Central memory CD8-positive, alpha-beta T cell (primary cell): ENCODE measurements at regions not wholly inside any gene's neighbourhood (a gene's known extent, or its start where the extent isn't known, plus 50 kb on each side); places are given as distances from the start of the nearest gene placed in this dataset.

ENCODE experiments used
- ATAC-seq: fragments of 150-1000 bp; cut with Tn5 transposase; replicated peaks from 2 replicates; pipeline ENCODE4 v1.10.0; 2022; ENCODE audit warnings: mild to moderate bottlenecking, moderate FRiP score, moderate number of reproducible peaks; ENCODE audit not compliant: poor library complexity, severe bottlenecking; ENCODE audit errors: extremely low read depth
- DNase-seq, 2 donors: peaks; one replicate each; pipeline ENCODE4 v3.0.0; 2021; ENCODE audit warnings: low spot score in 2 of 2
- H3K27ac Mint-ChIP-seq: one replicate; pipeline ENCODE4 v1.8.0; 2022; ENCODE audit warnings: low read depth, mild to moderate bottlenecking, moderate library complexity, mixed read lengths
- H3K27me3 Mint-ChIP-seq: one replicate; pipeline ENCODE4 v1.8.0; 2022; ENCODE audit warnings: mixed read lengths
- H3K36me3 Mint-ChIP-seq: one replicate; pipeline ENCODE4 v1.8.0; 2022; ENCODE audit warnings: mild to moderate bottlenecking, moderate library complexity, mixed read lengths; ENCODE audit not compliant: insufficient read depth
- H3K4me1 Mint-ChIP-seq: one replicate; pipeline ENCODE4 v1.8.0; 2022; ENCODE audit warnings: mixed read lengths
- H3K4me3 Mint-ChIP-seq: one replicate; pipeline ENCODE4 v1.8.0; 2022; ENCODE audit warnings: mild to moderate bottlenecking, moderate library complexity, mixed read lengths
- H3K9me3 Mint-ChIP-seq: one replicate; pipeline ENCODE4 v1.8.0; 2022; ENCODE audit warnings: mixed read lengths

DNA sequence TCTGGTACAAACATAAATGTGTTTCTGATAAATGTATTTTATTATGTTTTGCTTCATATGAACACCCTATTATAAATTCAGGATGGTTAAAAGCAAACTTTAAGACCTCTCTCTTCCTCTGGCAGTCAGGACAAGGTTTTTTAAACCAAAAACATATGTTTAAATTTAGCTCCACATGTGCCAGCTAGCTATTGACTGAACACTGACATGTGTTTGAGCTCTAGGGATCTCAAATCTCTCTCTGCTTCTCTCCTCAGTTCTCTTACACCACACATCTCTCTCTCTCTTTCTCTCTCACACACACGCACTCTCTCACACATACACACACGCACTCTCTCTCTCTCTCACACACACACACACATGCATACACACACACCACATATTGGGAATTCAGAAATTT is 150.1 kb upstream of the RFX3 start:
- ATAC-seq = no peak
- Mint-ChIP-seq H3K27me3 (no peaks in the 10 kb centered on the region), H3K4me3 (no peak overlapping the region), H3K9me3 (no peaks in the 10 kb centered on the region), H3K4me1 (no peaks in the 10 kb centered on the region), H3K27ac (no peak overlapping the region), H3K36me3 (peaks cover 2% of the 10 kb centered on the region)
- no peak for DNase-seq

DNA sequence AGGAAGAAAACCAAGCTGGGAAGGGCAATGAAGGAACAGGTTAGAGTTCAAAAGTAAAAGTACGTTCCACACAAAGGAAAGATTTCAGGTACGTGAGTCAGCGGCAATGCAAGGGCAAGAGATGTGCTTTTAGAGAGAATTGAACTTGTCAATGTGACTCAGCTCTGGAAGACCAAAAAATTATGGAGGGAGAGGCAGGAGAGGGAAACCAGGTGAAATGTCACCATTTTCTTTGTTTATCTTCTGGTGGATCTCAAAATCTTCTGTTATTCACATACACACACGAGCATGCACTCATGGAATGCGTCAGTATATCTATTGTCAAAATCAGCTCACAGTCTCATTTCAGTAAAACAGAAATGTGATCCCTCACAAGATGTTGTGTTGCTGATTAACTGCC is 148.8 kb upstream of the RFX3 start:
- ATAC-seq = no peak
- Mint-ChIP-seq H3K9me3 (no peaks in the 10 kb centered on the region), H3K27ac (no peak overlapping the region), H3K4me1 (no peaks in the 10 kb centered on the region), H3K4me3 (no peak overlapping the region), H3K36me3 (peaks cover 2% of the 10 kb centered on the region), H3K27me3 (no peaks in the 10 kb centered on the region)
- no peak for DNase-seq

DNA sequence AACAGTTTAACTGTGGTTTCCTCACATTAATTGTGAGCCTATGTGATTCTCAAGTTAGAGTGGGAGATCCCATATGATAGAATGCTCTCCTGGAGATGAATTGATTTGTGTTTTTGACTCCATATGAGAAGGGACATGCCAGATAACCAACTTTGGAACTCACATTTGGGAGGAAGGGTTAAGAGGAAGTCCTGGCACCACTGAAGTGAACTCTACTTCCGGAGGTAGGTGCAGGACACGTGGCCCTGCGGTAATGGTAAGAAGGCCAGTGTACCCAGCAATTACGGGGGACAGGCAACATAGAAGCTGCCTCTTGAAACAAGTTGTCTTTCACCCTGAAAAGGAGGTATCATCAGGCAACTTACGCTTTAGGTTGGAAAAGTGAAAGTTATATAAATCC is 146.6 kb upstream of the RFX3 start:
- no peak overlapping the region for H3K4me3 Mint-ChIP-seq
- no peaks in the 10 kb centered on the region for H3K27me3 Mint-ChIP-seq
- no peak overlapping the region for H3K27ac Mint-ChIP-seq
- ATAC-seq (no peak), DNase-seq (no peak)
- H3K9me3 Mint-ChIP-seq = no peaks in the 10 kb centered on the region
- no peaks in the 10 kb centered on the region for H3K4me1 Mint-ChIP-seq
- peaks cover 2% of the 10 kb centered on the region for H3K36me3 Mint-ChIP-seq

DNA sequence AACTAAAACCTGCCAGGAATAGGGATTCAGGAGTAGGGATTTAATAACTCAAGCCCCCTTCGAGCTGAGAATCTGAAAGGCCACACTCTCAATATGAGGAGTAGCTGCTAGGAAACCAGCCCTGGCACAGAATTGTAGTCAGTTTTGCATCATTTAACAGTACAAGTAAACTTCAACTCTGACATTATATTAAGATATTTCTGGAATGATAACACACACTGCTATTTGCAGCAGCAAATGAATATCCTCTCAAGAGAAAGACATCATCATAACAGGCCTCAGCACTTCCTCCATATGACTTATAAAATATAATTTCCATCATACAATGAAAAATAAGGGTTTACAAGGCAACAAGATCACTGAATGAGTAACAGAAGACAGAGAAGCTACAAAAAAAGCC is 138.2 kb upstream of the RFX3 start:
- Mint-ChIP-seq H3K36me3 (peaks cover 2% of the 10 kb centered on the region), H3K4me3 (no peak overlapping the region), H3K9me3 (no peaks in the 10 kb centered on the region), H3K27ac (no peak overlapping the region), H3K4me1 (no peaks in the 10 kb centered on the region), H3K27me3 (no peaks in the 10 kb centered on the region)
- ATAC-seq (no peak), DNase-seq (no peak)

DNA sequence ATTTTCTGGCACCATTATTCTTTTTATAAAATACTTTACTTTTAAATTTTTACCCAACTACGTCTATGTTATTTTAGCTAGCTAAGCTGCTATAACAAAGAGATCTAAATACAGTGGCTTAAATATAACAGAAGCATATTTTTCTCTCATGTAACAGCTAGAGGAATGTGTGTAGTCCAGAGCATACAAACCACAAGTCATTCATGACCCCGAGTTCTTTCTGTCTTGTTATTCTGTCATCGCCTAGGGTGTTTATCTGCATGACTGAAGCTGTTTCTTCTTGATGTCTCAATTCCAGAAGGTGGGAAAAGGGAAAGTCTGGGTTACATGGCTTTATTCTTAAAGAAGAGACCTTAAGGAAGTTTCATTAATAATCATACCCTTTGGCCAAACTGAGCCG is 136.9 kb upstream of the RFX3 start:
- Mint-ChIP-seq H3K9me3 (no peaks in the 10 kb centered on the region), H3K27me3 (no peaks in the 10 kb centered on the region), H3K27ac (no peak overlapping the region), H3K4me3 (no peak overlapping the region), H3K4me1 (no peaks in the 10 kb centered on the region), H3K36me3 (peaks cover 2% of the 10 kb centered on the region)
- ATAC-seq = no peak
- no peak for DNase-seq

DNA sequence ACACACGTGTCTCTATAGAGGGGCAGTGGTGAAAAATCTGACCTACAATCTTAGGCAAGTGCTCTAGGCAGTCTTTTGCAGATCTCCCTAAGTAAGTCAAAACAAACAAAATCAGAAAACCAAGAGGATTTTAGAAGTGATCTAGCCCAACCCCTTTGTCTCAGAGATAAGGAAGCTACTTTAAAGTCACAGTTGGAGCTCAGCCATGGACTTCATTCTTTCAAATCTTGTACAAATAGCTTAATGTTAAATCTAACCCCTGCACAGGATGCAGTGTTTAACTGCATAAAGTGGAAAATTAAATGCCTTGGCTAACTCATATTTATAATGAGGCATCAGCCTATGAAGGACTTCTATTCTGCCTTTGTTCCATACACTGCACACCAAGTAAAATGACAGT is 135.1 kb upstream of the RFX3 start:
- H3K27me3 Mint-ChIP-seq = no peaks in the 10 kb centered on the region
- peaks cover 2% of the 10 kb centered on the region for H3K36me3 Mint-ChIP-seq
- no peak overlapping the region for H3K27ac Mint-ChIP-seq
- H3K4me1 Mint-ChIP-seq = no peaks in the 10 kb centered on the region
- ATAC-seq (no peak), DNase-seq (no peak)
- no peak overlapping the region for H3K4me3 Mint-ChIP-seq
- no peaks in the 10 kb centered on the region for H3K9me3 Mint-ChIP-seq

DNA sequence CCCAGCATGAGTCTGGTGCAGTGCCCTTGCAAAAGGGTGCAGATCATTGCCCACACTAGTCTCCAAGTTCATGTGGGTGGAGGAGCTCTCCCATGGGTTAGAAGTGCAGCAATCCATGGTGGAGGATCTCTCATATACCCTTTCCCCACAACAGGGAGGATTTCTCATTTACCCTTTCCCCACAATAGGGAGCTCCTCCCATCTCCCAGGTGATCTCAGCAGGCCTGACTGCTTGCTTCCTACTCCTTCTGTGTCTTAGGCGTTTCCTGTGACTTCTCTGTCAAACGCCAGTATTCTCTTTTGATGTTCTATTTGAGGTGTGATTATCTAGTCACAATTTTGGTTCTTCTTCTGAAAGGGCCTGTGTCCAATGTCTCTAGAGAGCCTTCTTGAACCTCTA is 133.8 kb upstream of the RFX3 start:
- peaks cover 2% of the 10 kb centered on the region for H3K36me3 Mint-ChIP-seq
- H3K27ac Mint-ChIP-seq = no peak overlapping the region
- ATAC-seq (no peak), DNase-seq (no peak)
- no peaks in the 10 kb centered on the region for H3K4me1 Mint-ChIP-seq
- no peak overlapping the region for H3K4me3 Mint-ChIP-seq
- H3K9me3 Mint-ChIP-seq = no peaks in the 10 kb centered on the region
- H3K27me3 Mint-ChIP-seq = no peaks in the 10 kb centered on the region

DNA sequence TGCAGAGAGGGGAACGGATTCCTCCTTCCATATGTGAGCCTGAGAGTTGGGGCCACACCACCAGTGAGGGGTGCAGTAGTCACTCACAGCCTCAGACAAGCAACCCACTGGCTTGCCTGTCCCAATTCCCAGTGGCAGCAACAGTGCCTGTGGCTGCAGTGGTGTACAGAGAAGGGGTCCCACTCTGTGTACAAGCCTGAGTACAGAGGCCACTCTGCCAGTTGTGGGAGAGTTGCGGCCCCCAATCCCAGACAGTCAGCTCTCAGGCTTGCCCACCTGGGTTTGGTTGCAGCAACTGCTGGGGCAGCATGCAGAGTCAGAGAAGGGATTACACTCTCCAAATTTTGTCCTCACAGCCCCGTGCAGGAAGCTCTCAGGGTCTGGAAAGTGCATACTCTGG is 133.2 kb upstream of the RFX3 start:
- Mint-ChIP-seq H3K9me3 (no peaks in the 10 kb centered on the region), H3K27ac (no peak overlapping the region), H3K36me3 (peaks cover 2% of the 10 kb centered on the region), H3K27me3 (no peaks in the 10 kb centered on the region), H3K4me3 (no peak overlapping the region), H3K4me1 (no peaks in the 10 kb centered on the region)
- DNase-seq (no peak), ATAC-seq (no peak)

DNA sequence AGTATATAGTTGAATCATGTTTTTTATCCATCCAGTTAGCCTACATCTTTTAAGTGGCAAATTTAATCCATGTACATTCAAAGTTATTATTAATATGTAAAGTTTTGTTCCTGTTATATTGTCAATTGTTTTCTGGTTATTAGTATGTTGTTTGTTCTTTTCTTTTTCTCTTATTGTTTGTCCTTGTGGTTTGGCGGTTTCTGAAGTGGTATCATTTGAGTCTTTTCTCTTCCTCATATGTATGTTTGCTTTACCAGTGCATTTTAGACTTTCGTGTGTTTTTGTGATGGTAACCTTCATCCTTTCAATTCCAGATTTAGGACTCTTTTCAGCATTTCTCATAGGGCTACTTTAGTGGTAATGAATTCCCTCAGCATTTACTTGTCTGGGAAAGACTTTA is 130.4 kb upstream of the RFX3 start:
- H3K4me1 Mint-ChIP-seq = no peaks in the 10 kb centered on the region
- no peak for DNase-seq
- H3K27me3 Mint-ChIP-seq = no peaks in the 10 kb centered on the region
- no peak for ATAC-seq
- no peak overlapping the region for H3K27ac Mint-ChIP-seq
- H3K9me3 Mint-ChIP-seq = no peaks in the 10 kb centered on the region
- H3K36me3 Mint-ChIP-seq = peaks cover 2% of the 10 kb centered on the region
- no peak overlapping the region for H3K4me3 Mint-ChIP-seq

DNA sequence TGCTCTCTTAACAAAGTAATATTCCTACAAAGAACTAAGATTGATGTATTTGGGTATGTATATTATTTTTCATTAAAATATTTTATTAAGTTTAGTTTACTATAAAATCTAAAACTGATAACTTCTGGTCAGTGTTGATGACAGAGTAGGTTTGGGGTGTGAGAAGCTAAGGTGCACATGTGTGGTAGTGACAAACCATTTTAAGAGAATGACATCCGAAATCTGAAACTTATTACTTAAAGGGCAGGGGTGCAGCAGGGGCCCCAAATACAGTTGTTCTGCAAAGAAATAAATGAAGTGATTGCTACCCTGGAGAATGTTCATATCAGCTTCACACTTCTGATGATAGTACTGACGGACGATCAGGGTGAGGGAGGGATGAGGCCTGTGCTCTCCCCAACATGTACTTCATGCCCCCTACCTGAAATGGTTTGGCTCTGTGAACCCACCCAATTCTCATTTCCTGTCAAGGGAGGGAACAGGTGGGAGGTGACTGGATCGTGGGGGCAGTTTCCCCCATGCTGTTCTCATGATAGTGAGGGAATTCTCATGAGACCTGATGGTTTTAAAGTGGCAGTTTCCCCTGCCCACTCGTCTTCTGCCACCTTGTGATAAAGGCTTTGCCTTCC is 125.3 kb upstream of the RFX3 start:
- H3K4me3 Mint-ChIP-seq = no peak overlapping the region
- no peaks in the 10 kb centered on the region for H3K36me3 Mint-ChIP-seq
- H3K4me1 Mint-ChIP-seq = no peaks in the 10 kb centered on the region
- no peak overlapping the region for H3K27ac Mint-ChIP-seq
- no peaks in the 10 kb centered on the region for H3K9me3 Mint-ChIP-seq
- DNase-seq = no peak
- no peaks in the 10 kb centered on the region for H3K27me3 Mint-ChIP-seq
- ATAC-seq = no peak

DNA sequence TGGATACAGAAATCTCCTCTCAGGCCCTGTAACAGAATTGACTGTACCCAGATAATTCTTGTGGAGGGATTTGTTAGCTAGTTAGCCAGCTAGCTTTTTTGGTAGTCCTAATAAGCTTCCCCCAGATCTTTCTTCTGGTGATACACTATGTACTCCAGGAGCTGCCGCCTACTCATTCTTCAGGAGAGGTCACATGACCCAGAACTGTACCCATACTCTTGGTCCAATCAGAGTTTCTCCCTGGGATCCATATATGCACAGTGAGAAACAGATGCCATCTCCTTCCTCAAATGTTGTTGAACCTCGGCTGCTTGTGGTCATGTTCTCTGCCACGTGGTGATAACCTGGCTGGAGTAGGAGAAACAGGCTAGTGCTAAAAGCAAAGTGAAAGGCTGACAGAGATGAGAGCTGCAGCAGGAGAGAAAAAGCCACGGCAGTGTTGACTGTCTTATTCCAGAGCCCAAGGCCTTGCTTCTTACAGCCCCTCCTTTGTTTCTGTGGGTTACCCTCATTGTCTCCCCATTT is 123.0 kb upstream of the RFX3 start:
- Mint-ChIP-seq H3K27me3 (no peaks in the 10 kb centered on the region), H3K4me3 (no peak overlapping the region), H3K27ac (no peak overlapping the region), H3K9me3 (no peaks in the 10 kb centered on the region), H3K4me1 (no peaks in the 10 kb centered on the region), H3K36me3 (no peaks in the 10 kb centered on the region)
- ATAC-seq = no peak
- no peak for DNase-seq

DNA sequence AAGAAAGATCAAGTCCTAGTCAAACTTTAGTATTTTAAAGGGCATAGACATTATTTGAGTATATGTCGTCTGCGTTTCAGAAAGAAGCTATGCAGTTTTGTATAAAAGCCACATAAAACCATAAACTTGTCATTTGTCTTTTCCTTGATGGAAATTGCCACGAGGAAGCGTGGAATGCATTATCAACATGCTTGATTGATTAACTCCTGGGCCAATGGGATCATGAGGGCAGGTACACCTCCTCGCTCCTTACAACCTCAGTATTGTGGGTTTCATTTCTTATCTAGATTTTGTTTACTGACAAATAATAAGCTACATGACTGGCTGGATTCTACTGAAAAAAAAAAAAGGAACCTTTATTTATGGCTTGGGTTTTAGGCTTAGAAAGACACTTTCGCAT is 122.5 kb upstream of the RFX3 start:
- no peaks in the 10 kb centered on the region for H3K36me3 Mint-ChIP-seq
- no peak overlapping the region for H3K4me3 Mint-ChIP-seq
- H3K27ac Mint-ChIP-seq = no peak overlapping the region
- H3K27me3 Mint-ChIP-seq = no peaks in the 10 kb centered on the region
- no peak for ATAC-seq
- DNase-seq = no peak
- H3K9me3 Mint-ChIP-seq = no peaks in the 10 kb centered on the region
- no peaks in the 10 kb centered on the region for H3K4me1 Mint-ChIP-seq

DNA sequence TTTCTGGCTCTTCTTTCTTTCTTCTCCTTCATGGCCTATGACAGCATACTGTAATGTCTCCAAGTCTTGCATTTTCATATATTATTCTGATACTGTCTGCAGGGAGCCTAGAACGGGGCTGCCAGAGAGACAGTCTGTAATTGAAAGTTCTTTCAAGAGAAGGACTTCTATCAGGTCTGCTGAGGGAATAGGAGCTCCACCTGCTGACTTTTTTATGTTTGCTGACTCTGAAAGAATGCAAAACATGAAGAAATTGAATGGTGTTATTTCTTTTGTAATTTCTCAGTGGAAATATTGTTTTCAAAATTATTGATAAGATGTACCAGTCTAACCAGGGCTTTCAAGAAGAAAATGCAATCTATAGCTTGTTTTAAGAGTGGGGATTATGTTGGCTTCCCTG is 121.9 kb upstream of the RFX3 start:
- Mint-ChIP-seq H3K27ac (no peak overlapping the region), H3K4me3 (no peak overlapping the region), H3K9me3 (no peaks in the 10 kb centered on the region), H3K4me1 (no peaks in the 10 kb centered on the region), H3K36me3 (no peaks in the 10 kb centered on the region), H3K27me3 (no peaks in the 10 kb centered on the region)
- DNase-seq = no peak
- ATAC-seq = no peak

DNA sequence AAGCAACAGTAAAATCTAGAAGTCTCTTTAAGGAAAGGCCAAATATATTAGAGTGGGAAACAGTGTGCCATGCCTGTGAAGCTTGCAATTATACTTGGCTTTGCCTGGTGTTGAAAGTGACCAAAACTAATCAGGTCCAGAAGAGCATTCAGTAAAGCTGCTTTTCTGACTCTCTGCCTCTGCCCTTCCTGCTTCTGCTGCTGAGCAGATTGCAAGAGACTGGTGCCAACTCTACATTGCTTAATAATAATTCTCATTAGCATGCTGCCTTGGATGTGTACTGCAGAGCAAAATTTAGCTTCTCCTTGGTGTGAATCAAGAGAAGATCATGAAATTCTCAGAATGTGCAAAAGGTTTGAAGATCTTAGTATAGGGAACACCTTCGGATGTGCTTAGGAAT is 120.4 kb upstream of the RFX3 start:
- Mint-ChIP-seq H3K4me1 (no peaks in the 10 kb centered on the region), H3K4me3 (no peak overlapping the region), H3K9me3 (no peaks in the 10 kb centered on the region), H3K27me3 (no peaks in the 10 kb centered on the region), H3K36me3 (no peaks in the 10 kb centered on the region), H3K27ac (no peak overlapping the region)
- no peak for ATAC-seq
- no peak for DNase-seq
